ENCODE measurements at regions not wholly inside any gene's neighbourhood (a gene's known extent, or its start where the extent isn't known, plus 50 kb on each side); places are given as distances from the start of the nearest gene placed in this dataset.

- CTCF ChIA-PET = interaction anchor here (0.5 kb wide), 1 partner anchor 63 kb away, joined by 5 read pairs; no protein-coding TSS in a partner anchor
- Mint-ChIP-seq H3K4me3 (no peak overlapping the region), H3K4me1 (no peaks in the 10 kb centered on the region), H3K27me3 (no peaks in the 10 kb centered on the region), H3K27ac (no peak overlapping the region), H3K9me3 (ENCODE audit: low read depth) (no peaks in the 10 kb centered on the region), H3K36me3 (no peaks in the 10 kb centered on the region)
- DNase-seq = no peak
- ATAC-seq = no peak
Measured at GRCh38 chr10:64523065-64523759, 1002.0 kb downstream of the REEP3 start.

DNA sequence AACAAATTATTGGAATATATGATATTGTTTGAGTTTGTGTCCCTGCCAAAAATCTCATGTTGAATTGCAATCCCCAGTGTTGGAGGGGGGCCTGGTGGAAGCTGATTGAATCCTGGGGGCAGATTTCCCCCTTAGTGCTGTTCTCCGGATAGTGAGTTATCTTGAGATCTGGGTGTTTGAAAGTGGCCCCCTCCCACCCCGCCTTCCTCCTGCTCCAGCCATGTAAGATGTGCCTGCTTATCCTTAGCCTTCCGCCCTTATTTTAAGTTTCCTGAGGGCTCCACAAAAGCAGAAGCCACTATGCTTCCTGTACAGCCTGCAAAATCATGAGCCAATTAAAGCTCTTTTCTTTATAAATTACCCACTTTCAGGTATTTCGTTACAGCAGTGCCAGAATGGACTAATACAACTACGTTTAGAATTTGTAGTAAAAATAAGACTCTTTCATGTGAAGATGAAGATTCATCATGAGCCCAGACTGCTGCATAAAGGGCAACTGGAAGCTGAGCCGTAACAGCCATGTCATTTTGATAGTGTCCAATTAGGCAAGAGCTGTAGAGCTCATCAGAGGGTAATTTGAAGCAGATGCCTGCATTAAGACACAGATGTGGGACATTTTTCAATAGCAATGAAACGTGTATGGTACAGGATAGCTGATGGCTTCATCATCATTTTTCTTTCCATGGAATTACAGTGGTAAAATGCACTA, 1007.2 kb downstream of the REEP3 start:
- CTCF ChIA-PET = no interaction called here
- H3K9me3 Mint-ChIP-seq (ENCODE audit: low read depth) = peaks cover 2% of the 10 kb centered on the region
- no peak for ATAC-seq

GRCh38 chr10:64529003-64529350, 1007.8 kb downstream of the REEP3 start:
- Mint-ChIP-seq H3K27me3 (no peaks in the 10 kb centered on the region), H3K4me1 (no peaks in the 10 kb centered on the region), H3K9me3 (ENCODE audit: low read depth) (peaks cover 2% of the 10 kb centered on the region), H3K27ac (no peak overlapping the region), H3K36me3 (no peaks in the 10 kb centered on the region), H3K4me3 (no peak overlapping the region)
- CTCF ChIA-PET = no interaction called here
- DNase-seq (no peak), ATAC-seq (no peak)

More for the DNA sequence above, 1007.2 kb downstream of the REEP3 start:
- H3K27ac Mint-ChIP-seq = no peak overlapping the region
- no peaks in the 10 kb centered on the region for H3K4me1 Mint-ChIP-seq
- H3K36me3 Mint-ChIP-seq = no peaks in the 10 kb centered on the region
- H3K4me3 Mint-ChIP-seq = no peak overlapping the region
- no peak for DNase-seq
- H3K27me3 Mint-ChIP-seq = no peaks in the 10 kb centered on the region

- CTCF ChIA-PET = no interaction called here
- H3K27me3 Mint-ChIP-seq = no peaks in the 10 kb centered on the region
- H3K36me3 Mint-ChIP-seq = no peaks in the 10 kb centered on the region
- DNase-seq (no peak), ATAC-seq (no peak)
- H3K4me1 Mint-ChIP-seq = no peaks in the 10 kb centered on the region
- H3K9me3 Mint-ChIP-seq (ENCODE audit: low read depth) = peaks cover 4% of the 10 kb centered on the region
- H3K4me3 Mint-ChIP-seq = no peak overlapping the region
- no peak overlapping the region for H3K27ac Mint-ChIP-seq
Measured at GRCh38 chr10:64534616-64535015, 1013.4 kb downstream of the REEP3 start.

- Mint-ChIP-seq H3K4me1 (no peaks in the 10 kb centered on the region), H3K4me3 (no peak overlapping the region), H3K27me3 (no peaks in the 10 kb centered on the region), H3K9me3 (ENCODE audit: low read depth) (peaks cover 5% of the 10 kb centered on the region), H3K36me3 (no peaks in the 10 kb centered on the region), H3K27ac (no peak overlapping the region)
- DNase-seq (no peak), ATAC-seq (no peak)
- CTCF ChIA-PET = no interaction called here
Measured at GRCh38 chr10:64535131-64535867, 1014.1 kb downstream of the REEP3 start.

GRCh38 chr10:64537112-64537511, 1015.9 kb downstream of the REEP3 start:
- CTCF ChIA-PET = no interaction called here
- ATAC-seq (no peak), DNase-seq (no peak)
- Mint-ChIP-seq H3K9me3 (ENCODE audit: low read depth) (peaks cover 5% of the 10 kb centered on the region), H3K27ac (no peak overlapping the region), H3K4me1 (no peaks in the 10 kb centered on the region), H3K36me3 (no peaks in the 10 kb centered on the region), H3K27me3 (no peaks in the 10 kb centered on the region), H3K4me3 (no peak overlapping the region)

GRCh38 chr10:64537928-64538327, 1016.7 kb downstream of the REEP3 start:
- H3K9me3 Mint-ChIP-seq (ENCODE audit: low read depth) = peaks cover 5% of the 10 kb centered on the region
- no peaks in the 10 kb centered on the region for H3K27me3 Mint-ChIP-seq
- CTCF ChIA-PET = no interaction called here
- H3K36me3 Mint-ChIP-seq = no peaks in the 10 kb centered on the region
- ATAC-seq (no peak), DNase-seq (no peak)
- no peak overlapping the region for H3K4me3 Mint-ChIP-seq
- H3K4me1 Mint-ChIP-seq = no peaks in the 10 kb centered on the region
- no peak overlapping the region for H3K27ac Mint-ChIP-seq

DNA sequence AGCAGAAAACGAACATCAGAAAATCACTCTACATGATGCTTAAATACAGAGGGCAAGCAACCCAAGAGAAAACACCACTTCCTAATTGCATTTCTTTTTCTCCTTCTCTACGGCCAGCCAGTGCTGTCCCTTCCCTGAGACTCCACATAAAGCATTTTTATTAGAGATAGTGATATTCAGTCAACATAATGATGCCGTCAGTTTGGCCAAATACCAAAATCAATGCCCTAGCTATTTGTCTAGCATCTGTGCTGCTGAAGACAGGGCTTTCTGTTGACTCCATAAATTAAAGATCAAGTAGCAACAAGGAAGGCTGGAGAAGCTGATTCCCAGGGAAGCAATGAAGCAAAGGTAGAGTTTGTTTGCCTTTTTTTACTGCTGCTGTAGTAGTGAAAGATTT, 1024.9 kb downstream of the REEP3 start:
- Mint-ChIP-seq H3K36me3 (no peaks in the 10 kb centered on the region), H3K27me3 (no peaks in the 10 kb centered on the region), H3K27ac (no peak overlapping the region), H3K9me3 (ENCODE audit: low read depth) (peaks cover 5% of the 10 kb centered on the region), H3K4me3 (no peak overlapping the region), H3K4me1 (no peaks in the 10 kb centered on the region)
- DNase-seq = no peak
- no peak for ATAC-seq
- CTCF ChIA-PET = no interaction called here

GRCh38 chr10:64547168-64547567, 1026.0 kb downstream of the REEP3 start:
- H3K27me3 Mint-ChIP-seq = no peaks in the 10 kb centered on the region
- CTCF ChIA-PET = no interaction called here

DNA sequence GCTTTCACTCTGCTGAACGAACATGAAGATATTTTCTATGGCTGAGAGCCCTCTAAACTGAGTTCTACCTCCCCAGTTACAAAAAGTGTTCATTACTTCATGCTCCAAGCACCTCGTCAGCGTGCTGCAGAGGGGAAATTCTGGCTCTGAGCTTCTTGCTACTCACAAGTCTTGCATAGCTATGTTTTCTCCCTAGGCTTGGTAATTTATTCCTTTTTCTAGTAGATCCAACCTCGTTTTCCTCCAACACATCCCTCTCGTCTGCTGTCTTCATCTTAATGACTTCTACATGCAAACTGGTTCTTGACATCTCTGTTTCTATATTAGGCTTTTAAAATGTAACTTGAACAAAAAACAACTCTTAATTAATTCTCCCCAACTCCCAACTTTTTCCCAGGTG, 1034.5 kb downstream of the REEP3 start:
- Mint-ChIP-seq H3K27me3 (no peaks in the 10 kb centered on the region), H3K4me1 (no peaks in the 10 kb centered on the region), H3K27ac (no peak overlapping the region), H3K9me3 (ENCODE audit: low read depth) (peaks cover 14% of the 10 kb centered on the region), H3K4me3 (no peak overlapping the region), H3K36me3 (no peaks in the 10 kb centered on the region)
- no peak for ATAC-seq
- no peak for DNase-seq
- CTCF ChIA-PET = no interaction called here

More at GRCh38 chr10:64547168-64547567, 1026.0 kb downstream of the REEP3 start:
- ATAC-seq = no peak
- no peaks in the 10 kb centered on the region for H3K36me3 Mint-ChIP-seq
- no peak overlapping the region for H3K27ac Mint-ChIP-seq
- H3K9me3 Mint-ChIP-seq (ENCODE audit: low read depth) = peaks cover 8% of the 10 kb centered on the region
- no peaks in the 10 kb centered on the region for H3K4me1 Mint-ChIP-seq
- H3K4me3 Mint-ChIP-seq = no peak overlapping the region
- no peak for DNase-seq

- no peak overlapping the region for H3K27ac Mint-ChIP-seq
Measured at GRCh38 chr10:64558094-64558835, 1037.1 kb downstream of the REEP3 start.

GRCh38 chr10:64571056-64571455, 1049.9 kb downstream of the REEP3 start:
- no peaks in the 10 kb centered on the region for H3K4me1 Mint-ChIP-seq
- H3K27me3 Mint-ChIP-seq = no peaks in the 10 kb centered on the region
- peaks cover 8% of the 10 kb centered on the region for H3K9me3 Mint-ChIP-seq (ENCODE audit: low read depth)
- H3K36me3 Mint-ChIP-seq = no peaks in the 10 kb centered on the region
- DNase-seq (no peak), ATAC-seq (no peak)
- CTCF ChIA-PET = no interaction called here
- H3K27ac Mint-ChIP-seq = no peak overlapping the region
- H3K4me3 Mint-ChIP-seq = no peak overlapping the region

More at GRCh38 chr10:64558094-64558835, 1037.1 kb downstream of the REEP3 start:
- CTCF ChIA-PET = no interaction called here
- DNase-seq (no peak), ATAC-seq (no peak)
- Mint-ChIP-seq H3K9me3 (ENCODE audit: low read depth) (peaks cover 11% of the 10 kb centered on the region), H3K36me3 (no peaks in the 10 kb centered on the region), H3K4me3 (no peak overlapping the region), H3K27me3 (no peaks in the 10 kb centered on the region), H3K4me1 (no peaks in the 10 kb centered on the region)

DNA sequence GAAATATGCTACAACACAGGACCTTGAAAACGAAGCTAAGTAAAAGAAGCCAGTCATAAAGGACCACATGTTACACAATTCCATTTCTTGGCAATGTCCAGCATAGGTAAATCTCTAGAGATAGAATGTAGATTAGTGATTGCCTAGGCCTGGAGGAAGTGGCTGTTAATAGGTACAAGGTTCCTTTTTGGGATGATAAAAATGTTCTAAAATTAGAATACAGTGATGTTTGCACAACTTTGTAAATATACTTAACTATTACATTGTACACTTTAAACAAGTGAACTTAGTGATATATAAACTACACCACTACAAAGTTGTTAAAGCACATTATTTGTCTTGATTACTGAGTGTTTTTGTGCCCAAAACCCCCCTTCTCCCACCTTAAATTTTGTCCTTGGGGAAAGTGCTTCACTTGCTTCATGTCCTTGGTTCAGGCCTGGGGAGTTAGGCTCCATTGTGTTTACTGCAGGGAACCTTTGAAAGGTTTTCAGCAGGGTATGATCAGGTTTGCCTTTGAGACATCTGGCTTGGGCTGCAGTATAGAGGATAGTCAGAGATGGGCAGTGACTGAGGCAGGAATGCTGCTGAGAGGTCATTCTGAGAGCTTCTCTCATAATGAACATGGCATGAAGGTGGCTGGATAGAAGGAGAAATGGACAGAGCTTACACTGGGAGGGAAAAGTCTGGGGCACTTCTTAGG, 1052.6 kb downstream of the REEP3 start:
- DNase-seq = no peak
- H3K4me3 Mint-ChIP-seq = no peak overlapping the region
- no peaks in the 10 kb centered on the region for H3K4me1 Mint-ChIP-seq
- CTCF ChIA-PET = no interaction called here
- peaks cover 7% of the 10 kb centered on the region for H3K9me3 Mint-ChIP-seq (ENCODE audit: low read depth)
- H3K27ac Mint-ChIP-seq = no peak overlapping the region
- no peaks in the 10 kb centered on the region for H3K36me3 Mint-ChIP-seq
- H3K27me3 Mint-ChIP-seq = no peaks in the 10 kb centered on the region
- no peak for ATAC-seq

Measured in activated CD8-positive, alpha-beta memory T cell treated with anti-CD3 and anti-CD28 coated beads, Interleukin-2, amount 10 ng/mL, durations not matched to agents 7 days and 5 days (primary cell).